Ishikawa (cell line): ENCODE measurements at regions not wholly inside any gene's neighbourhood (a gene's known extent, or its start where the extent isn't known, plus 50 kb on each side); places are given as distances from the start of the nearest gene placed in this dataset.

Experiments
- CEBPB ChIP-seq: IDR thresholded peaks from 2 replicates; pipeline ENCODE4 v1.6.1; 2012
- CREB1 ChIP-seq: IDR thresholded peaks from 2 replicates; pipeline ENCODE4 v1.6.1; 2012; ENCODE audit warnings: low read depth
- EGR1 ChIP-seq: IDR thresholded peaks from 2 replicates; pipeline ENCODE4 v1.6.1; 2012
- EP300 ChIP-seq: IDR thresholded peaks from 2 replicates; pipeline ENCODE4 v1.6.1; 2012; ENCODE audit warnings: borderline replicate concordance
- FOXM1 ChIP-seq: IDR thresholded peaks from 2 replicates; pipeline ENCODE4 v1.6.1; 2012; ENCODE audit warnings: low read depth, borderline replicate concordance
- NFIC ChIP-seq: IDR thresholded peaks from 2 replicates; pipeline ENCODE4 v1.6.1; 2012
- RAD21 ChIP-seq: IDR thresholded peaks from 2 replicates; pipeline ENCODE4 v1.6.1; 2012; ENCODE audit warnings: low read depth
- REST ChIP-seq: IDR thresholded peaks from 2 replicates; pipeline ENCODE4 v1.6.1; 2012; ENCODE audit warnings: low read depth, mild to moderate bottlenecking
- TAF1 ChIP-seq: IDR thresholded peaks from 2 replicates; pipeline ENCODE4 v1.6.1; 2012; ENCODE audit warnings: low read depth, mild to moderate bottlenecking
- TCF12 ChIP-seq: IDR thresholded peaks from 2 replicates; pipeline ENCODE4 v1.6.1; 2012; ENCODE audit warnings: low read depth
- TEAD4 ChIP-seq: IDR thresholded peaks from 2 replicates; pipeline ENCODE4 v1.6.1; 2012
- USF1 ChIP-seq: IDR thresholded peaks from 2 replicates; pipeline ENCODE4 v1.6.1; 2012
- YY1 ChIP-seq: IDR thresholded peaks from 2 replicates; pipeline ENCODE4 v1.6.1; 2012; ENCODE audit warnings: low read depth
- ZBTB7A ChIP-seq: IDR thresholded peaks from 2 replicates; pipeline ENCODE4 v1.6.1; 2012; ENCODE audit warnings: low read depth
- TF ChIP-seq, protein P1 (sequence below): IDR thresholded peaks from 2 replicates; pipeline ENCODE4 v1.6.1; 2012

GRCh38 chr3:118213892-118214291 is 820.8 kb downstream of the IGSF11 start:
- TF ChIP-seq CEBPB (no peak), YY1 (no peak), RAD21 (no peak), TCF12 (no peak), TEAD4 (no peak), FOXM1 (no peak), ZBTB7A (no peak), USF1 (no peak), EGR1 (no peak), TAF1 (no peak), REST (no peak), CREB1 (no peak), NFIC (no peak)
- TF ChIP-seq, protein P1, sequence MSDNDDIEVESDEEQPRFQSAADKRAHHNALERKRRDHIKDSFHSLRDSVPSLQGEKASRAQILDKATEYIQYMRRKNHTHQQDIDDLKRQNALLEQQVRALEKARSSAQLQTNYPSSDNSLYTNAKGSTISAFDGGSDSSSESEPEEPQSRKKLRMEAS = no peak

DNA sequence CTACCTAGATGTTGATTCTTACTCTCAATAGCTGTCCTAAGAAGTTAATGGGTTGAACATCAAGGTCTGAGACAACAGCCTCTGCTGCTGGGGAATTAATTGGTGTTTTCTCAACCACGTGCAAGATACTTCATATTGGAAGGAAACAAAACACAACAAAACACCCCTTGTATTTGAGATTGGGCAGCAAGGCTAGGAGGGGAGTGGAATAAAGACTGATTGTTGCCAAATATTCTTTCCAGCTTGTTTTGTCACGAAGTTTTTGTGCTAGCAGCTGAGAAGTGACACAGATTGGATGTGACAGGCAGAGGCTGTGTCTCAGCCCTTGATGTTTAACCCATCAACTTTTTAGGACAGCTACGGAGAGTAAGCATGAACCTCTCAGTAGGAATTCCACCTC is 808.4 kb downstream of the IGSF11 start:
- TF ChIP-seq ZBTB7A (no peak), TAF1 (no peak), EP300 (no peak), REST (no peak), YY1 (no peak), CREB1 (no peak), USF1 (no peak), RAD21 (no peak), TCF12 (no peak), CEBPB (no peak), FOXM1 (no peak), EGR1 (no peak), NFIC (no peak), TEAD4 (no peak)
- TF ChIP-seq, protein P1 = no peak

- no peak for TF ChIP-seq REST
- no peak for TF ChIP-seq CREB1
- no peak for TF ChIP-seq FOXM1
- no peak for TF ChIP-seq CEBPB
- no peak for TF ChIP-seq TCF12
- TF ChIP-seq, protein P1 = no peak
- no peak for TF ChIP-seq EP300
- TF ChIP-seq ZBTB7A = no peak
- TF ChIP-seq NFIC = no peak
- no peak for TF ChIP-seq EGR1
- no peak for TF ChIP-seq USF1
- TF ChIP-seq TEAD4 = no peak
- no peak for TF ChIP-seq TAF1
- TF ChIP-seq YY1 = no peak
- no peak for TF ChIP-seq RAD21
These were observed 807.5 kb downstream of the IGSF11 start for GRCh38 chr3:118227191-118227590.

GRCh38 chr3:118228151-118228550 is 806.5 kb downstream of the IGSF11 start:
- no peak for TF ChIP-seq TAF1
- no peak for TF ChIP-seq YY1
- no peak for TF ChIP-seq NFIC
- TF ChIP-seq CREB1 = no peak
- no peak for TF ChIP-seq EGR1
- TF ChIP-seq TCF12 = no peak
- TF ChIP-seq REST = no peak
- TF ChIP-seq ZBTB7A = no peak
- TF ChIP-seq RAD21 = no peak
- TF ChIP-seq TEAD4 = no peak
- TF ChIP-seq EP300 = no peak
- no peak for TF ChIP-seq FOXM1
- no peak for TF ChIP-seq CEBPB
